GM15510 (cell line): ENCODE measurements at regions not wholly inside any gene's neighbourhood (a gene's known extent, or its start where the extent isn't known, plus 50 kb on each side); places are given as distances from the start of the nearest gene placed in this dataset.

Experiments
- POLR2A ChIP-seq: IDR thresholded peaks from 3 replicates; pipeline ENCODE4 v1.6.1; 2011; ENCODE audit warnings: borderline replicate concordance; ENCODE audit not compliant: insufficient read length; ENCODE audit errors: extremely low read depth

DNA sequence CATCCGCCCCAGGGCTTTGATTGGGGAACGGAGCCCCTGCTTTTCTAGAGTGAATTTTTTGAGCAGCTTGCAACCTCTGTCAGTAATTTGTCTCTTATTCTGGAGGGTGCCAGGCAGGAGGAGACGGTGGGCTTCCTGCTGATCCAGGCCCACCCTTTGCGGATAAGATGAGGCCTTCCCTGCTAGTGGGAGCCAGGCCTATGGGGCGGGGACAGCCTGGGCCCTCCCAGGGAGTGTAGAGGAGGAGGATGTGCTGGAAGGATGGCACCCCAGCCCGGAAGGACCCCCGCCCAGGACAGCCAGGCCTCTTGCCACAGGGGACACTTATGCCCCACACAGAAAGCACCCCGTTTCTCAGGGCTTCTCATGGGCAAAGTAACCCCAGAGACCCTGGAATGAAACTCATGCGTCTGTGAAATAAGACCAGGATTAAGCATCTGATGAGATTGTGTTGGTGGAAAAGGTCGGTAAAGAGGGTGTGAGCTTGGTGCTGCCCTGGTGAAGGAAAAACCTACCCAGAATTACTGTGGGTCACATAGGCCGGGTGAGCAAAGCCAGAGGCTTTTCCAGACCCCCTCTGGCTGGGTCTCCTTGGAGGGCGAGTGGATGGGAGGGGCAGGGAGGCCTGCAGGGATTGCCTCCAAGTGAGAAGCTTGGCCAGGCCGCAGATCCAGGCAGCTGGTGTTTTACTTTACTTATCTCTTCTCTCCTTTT, 118.7 kb downstream of the SIK1 start:
- no peak for TF ChIP-seq POLR2A

DNA sequence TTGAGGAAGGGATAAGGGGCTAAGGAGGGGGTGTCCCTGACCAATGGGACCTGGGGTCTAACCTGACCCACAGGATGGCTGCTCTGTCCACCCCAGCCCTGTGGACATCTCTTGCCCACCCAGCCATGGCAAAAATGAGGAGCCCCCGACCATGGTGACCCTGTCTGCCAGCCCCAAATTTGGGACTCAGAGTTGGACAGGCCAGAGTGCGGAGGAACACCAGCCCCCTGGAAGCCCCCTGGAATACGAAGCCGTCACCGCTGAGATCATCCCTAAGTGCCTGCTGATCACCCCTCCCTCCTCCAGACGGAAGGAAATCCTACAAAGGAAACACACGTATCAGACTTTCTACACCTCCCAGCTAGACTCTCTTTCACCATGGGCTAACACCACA, 119.3 kb downstream of the SIK1 start:
- TF ChIP-seq POLR2A, result no peak

DNA sequence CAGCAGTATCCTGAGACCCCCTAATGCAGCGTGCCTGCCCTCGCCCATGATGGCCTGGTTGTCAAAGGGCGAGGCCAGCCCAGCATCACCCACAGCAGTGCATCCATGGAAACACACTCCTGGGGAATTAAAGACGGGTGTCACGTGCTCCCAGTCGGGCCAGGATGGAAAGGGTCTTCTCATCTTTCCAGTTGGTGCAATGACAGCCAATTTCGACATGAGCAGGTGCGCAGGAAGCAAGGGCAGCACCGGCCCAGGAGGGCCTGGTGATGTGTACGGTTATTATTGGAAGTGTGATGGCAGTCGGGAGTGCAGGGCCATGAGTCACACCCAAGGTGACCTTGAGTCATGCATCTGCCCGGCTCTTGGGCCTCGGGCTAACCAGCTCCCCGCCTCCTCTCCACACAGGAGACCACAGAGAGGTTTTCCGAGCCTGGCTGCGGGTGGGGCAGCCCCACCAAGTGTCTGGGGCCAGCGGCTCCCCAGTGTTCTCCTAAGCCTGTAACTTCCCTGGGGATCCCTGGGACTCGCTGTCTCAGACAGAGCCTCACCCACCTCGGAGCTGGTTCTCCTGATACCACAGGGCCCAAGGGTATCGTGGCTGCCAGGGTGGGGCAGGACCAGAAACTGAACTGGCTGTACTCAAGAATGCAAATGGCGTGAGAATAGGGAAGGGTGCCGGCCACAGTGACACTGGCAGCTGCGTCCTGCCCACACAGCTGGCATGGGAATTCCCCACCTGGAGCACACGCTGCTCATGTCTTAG, 119.8 kb downstream of the SIK1 start:
- TF ChIP-seq POLR2A, result no peak

DNA sequence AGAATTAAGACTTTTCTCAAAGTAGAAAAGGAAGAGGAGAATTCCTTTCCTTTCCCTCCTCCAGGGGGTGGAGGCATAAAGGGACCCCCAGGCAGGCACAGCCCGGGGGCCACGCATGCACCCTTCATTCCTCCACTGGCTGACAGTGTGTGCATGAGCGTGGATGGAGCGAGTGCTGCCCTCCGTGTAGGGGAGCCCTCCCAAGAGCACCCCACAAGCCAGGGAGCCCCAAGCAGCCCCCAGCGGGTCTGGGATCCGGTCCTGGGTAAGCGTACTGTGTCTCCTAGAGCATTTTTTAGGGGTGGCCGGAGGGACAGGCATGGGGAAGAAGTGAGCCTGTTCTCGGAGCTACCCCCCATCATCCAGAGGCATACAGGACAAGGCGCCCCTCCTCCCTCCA, 120.5 kb downstream of the SIK1 start:
- no peak for TF ChIP-seq POLR2A

DNA sequence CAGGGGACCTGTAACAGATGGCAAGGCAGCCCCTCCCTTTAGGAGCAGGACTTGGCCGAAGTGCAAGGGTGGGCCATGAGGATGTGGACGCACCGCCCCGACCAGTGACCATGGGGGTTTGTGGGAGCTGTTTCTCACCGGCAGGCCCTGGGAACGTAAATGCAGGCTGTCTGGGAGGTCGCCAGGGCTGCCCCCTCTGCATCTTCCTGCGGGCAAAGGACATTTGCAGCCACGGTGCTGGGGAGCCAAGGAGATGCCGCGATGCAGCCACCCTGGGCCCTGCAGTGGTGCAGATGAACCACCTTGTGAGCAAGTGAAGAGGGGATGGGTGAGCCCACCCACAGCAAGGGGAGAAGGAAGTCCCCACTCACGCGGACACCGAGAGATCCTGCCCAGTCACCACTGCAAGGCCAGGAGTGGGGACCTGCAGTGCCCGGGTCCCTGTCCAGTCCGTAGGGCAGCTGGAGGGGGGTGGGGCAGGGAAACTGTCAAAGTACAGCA, 121.1 kb downstream of the SIK1 start:
- TF ChIP-seq POLR2A, result no peak

DNA sequence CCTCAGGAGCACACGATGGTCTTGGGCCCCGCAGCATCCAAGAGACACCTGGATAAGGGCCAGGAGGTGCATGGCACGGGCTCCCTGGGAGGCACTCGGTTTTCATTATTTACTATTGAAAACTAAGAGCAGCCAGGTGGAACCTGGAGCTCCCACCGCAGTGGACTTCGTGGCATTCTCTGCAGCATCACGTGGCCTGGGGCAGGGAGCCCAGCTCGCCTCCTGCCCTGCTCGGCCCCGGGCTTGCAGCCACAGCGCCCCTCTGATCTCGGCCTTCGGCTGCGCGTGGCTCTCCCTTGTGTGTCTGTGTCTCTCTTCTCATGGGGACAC, 121.6 kb downstream of the SIK1 start:
- TF ChIP-seq POLR2A, result no peak

DNA sequence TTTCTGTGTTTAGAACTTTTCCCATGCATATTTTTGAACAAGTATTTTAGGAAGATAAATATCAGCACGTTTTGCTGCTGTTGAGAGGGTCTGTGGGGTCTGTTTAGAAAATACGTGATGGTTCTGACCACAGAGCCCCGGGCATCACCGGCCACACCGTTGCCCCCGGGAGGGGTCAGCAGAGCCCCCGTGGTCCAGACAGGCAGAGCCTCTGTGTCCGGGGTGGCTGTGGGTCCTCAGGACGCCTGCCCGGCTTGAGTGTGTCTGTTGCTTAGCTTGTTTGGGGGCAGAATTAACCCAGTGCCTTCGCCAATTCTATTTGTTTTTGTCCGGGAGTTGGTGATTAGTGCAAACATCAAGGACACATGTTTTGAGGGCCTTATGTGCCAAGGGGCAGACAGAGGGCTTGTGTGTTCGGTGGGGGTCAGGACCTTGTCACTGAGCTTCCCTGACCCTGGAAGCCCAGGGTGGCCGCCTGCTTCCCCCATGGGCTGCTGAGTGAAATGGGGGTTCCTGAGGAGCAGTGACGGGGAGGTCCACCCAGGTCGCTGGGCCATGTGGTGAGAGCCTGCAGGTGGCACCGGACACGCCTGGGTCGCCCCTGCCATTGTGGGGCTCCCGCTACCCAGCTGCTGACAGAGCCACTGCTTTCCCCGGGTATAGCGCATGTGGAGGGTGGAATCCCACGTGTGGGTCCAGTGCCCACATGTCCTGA, 122.2 kb downstream of the SIK1 start:
- TF ChIP-seq POLR2A, result no peak

DNA sequence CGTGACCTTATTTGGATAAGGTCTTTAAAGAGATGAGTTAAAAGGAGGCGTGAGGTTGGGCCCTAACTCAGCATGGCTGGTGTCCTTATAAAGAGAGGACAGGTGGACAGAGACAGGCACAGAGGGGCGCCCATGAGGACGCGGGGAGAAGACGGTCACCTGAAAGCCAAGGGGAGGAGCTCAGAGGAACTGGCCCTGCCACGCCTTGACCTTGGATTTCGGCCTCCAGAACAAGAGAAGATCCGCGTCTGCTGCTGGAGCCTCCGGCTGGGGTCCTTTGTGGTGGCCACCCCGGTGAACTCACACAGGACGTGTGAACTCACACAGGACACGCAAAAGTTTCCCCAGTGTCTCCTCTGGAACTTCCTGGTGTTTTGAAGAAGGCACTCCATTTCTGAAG, 122.7 kb downstream of the SIK1 start:
- no peak for TF ChIP-seq POLR2A

DNA sequence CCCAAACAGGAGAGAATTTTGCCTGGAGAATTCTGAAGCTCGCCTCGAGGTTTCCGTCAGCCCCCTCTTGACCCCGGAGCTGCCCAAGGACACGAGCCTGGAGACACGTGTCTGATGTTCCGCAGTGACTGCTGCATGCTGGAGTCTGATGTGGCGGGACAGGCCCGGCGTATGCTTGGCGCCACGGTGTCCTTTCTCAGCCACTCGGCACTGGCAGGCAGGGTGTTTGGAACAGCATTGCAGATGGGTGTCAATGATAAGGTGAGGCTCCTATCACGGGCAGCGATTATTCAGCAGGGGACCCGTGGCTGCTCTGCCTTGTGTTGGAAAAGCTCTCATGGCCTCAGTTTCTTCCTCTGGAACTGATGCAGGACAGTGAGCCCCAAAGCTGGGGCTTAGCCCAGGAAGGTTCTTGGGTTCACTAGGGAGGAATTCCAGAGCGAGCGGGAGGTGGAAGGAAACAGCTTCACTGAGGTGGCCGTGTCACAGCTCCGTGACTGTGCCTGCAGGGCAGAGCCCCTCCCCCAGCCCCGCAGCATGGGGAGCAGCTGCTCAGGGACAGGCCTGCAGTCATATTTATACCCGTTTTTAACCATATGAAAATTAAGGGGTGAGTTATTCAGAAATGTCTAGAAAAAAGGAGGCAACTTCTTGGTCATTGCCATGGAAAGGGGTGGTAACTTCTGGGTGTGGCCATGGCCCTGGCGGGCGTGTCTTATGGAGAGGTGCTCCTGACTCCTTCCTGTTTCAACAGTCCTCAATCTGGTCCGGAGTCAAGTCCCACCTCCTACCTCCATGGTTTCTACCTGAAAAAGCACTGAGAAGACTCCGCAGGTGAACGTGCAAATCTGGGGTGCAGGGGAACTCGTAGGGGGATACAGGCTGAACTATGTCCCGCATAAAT, 123.4 kb downstream of the SIK1 start:
- TF ChIP-seq POLR2A, result no peak

DNA sequence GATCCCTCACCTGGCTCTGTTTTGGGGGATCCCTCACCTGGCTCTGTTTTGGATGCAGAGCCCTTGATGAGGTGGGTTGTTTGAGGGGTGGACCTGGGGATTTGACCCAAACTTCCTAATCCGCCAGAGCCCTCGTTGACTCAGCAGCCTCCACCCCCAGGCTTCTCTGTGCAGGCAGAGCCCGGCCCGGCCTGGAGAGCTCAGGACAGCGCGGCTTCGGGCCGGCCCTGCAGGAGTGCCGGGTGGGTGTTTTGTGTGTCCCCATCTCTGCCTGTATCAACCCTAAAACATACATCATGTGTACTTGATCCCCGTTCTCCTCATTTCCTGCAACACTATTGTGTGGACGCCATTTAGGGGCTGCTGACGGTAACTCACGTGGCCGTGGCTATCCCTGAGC, 124.2 kb downstream of the SIK1 start:
- no peak for TF ChIP-seq POLR2A

DNA sequence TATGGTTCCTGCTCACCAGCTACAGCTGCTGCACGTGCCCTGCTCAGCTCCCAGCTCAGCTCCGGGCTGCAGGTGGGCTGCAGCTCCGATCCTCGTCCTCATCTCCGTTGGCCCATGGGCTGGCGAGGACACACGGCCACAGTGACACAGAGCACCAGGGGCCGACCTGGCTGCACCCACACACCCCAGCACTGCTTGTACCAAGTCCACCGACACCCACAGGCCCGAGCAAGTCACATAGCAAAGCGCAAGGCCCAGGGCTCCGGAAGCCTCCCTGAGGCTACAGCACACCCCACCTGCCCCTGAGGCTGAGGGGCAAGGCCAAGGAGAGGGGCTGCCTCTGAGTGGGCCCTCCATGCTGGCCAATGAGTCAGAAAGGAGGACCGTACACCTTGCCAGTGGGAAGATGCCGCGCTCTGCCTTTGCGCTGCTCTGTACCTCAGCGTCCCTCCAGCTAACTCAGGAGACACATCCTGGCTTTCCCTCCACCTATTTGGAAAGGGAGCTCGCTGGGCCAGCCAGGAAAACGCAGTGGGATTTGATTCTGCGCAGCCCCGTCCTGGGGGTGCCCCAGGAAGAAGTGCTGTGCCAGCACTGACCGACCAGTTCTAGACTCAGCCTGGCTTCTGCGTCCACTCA, 124.8 kb downstream of the SIK1 start:
- no peak for TF ChIP-seq POLR2A

DNA sequence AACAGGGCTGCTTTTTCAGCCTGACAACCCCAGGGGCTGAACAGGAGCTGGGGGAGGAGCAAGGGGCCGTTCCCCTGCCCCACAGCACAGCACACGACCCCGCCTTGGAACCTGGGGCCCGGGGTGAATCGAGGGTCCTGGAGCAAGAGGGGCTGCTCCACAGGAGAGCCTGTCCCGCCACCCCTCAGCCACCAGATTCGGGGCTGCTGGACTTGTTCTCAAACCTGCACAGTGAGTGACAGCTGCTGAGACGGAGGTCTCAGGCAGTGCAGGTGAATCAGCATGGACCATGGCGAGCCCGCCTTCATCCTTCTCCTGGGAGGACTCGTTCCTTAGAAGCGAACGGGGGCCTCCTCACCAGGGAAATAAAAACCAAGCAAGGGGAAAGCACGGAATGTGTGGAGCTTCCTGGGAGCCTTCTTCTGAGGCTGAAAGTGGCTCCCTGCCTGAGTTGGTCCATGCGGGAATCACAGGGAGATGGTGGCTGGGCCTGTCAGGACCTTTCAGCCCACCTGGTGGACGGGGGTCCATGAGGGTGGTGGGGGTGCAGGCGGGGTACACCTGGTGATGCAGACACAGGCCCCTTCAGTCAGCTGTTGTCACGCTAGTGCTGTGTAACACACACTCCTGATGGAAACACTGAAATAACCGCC, 125.4 kb downstream of the SIK1 start:
- TF ChIP-seq POLR2A, result no peak

DNA sequence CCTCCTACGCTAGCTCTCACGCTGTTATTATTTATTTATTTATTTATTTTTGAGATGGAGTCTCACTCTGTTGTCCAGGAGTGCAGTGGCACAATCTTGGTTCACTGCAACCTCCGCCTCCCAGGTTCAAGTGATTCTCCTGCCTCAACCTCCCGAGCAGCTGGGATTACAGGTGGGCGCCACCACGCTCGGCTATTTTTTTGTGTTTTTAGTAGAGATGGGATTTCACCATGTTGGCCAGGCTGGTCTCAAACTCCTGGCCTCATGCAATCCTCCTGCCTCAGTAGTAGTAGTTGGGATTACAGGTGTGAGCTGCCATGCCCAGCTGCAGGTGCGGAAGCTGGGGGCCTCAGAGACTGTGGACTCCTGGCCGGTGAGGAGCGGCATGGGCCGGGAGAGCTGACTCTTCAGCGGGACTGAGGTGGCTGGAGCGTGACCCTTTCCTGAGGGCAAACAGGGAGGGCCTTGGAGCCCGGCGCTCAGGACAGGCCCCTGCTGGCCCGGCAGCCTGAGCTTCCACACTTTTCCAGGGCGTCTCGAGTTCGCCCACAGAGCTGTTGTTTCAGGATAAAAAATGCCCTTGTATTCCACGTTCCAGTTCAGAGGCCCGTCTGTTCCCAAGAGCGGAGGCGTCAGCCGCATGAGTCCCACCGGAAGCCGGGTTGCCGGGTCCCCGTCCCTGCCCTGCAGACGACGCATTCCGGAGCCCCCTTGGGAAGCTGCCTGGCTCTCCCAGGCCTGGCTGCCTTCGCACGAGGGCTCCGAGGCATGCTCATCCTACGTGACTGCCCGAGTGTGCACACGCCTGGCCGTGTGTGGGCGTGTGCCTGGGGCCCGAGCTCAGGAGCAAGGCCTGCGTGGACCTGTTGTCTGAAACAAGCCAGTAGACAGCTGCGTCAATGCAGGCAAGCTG, 126.2 kb downstream of the SIK1 start:
- TF ChIP-seq POLR2A, result no peak
